H1 (cell line): ENCODE measurements at regions not wholly inside any gene's neighbourhood (a gene's known extent, or its start where the extent isn't known, plus 50 kb on each side); places are given as distances from the start of the nearest gene placed in this dataset.

Source experiments
- BACH1 ChIP-seq: IDR thresholded peaks from 2 replicates; pipeline ENCODE4 v1.6.1; 2012; ENCODE audit warnings: low read length, improper control_type of control experiment
- HDAC2 ChIP-seq, 2 experiments: fragments of 300-600 bp in 1 of 2; sonication (generic) in 1 of 2; IDR thresholded peaks; 2 replicates each; pipeline ENCODE4 v1.6.1; 2011 to 2012; ENCODE audit warnings: low read depth in 2 of 2, low read length in 2 of 2, mild to moderate bottlenecking in 2 of 2, moderate library complexity in 2 of 2, borderline replicate concordance in 1 of 2, inconsistent platforms in 1 of 2
- HDAC6 ChIP-seq: IDR thresholded peaks from one replicate; pipeline ENCODE4 v1.7.1; 2012; ENCODE audit warnings: low read depth, mild to moderate bottlenecking, inconsistent platforms, low read length, moderate library complexity
- JUN ChIP-seq: IDR thresholded peaks from 2 replicates; pipeline ENCODE4 v1.6.1; 2011; ENCODE audit warnings: low read depth, mild to moderate bottlenecking, improper control_type of control experiment, low read length
- KDM1A ChIP-seq: fragments of 200-600, 300-600 bp; sonication (generic); IDR thresholded peaks from 2 replicates; pipeline ENCODE4 v1.7.1; 2016; ENCODE audit warnings: mild to moderate bottlenecking, low read length, borderline replicate concordance
- MAFK ChIP-seq: IDR thresholded peaks from 2 replicates; pipeline ENCODE4 v1.6.1; 2012; ENCODE audit warnings: low read depth, mild to moderate bottlenecking, improper control_type of control experiment, low read length
- SAP30 ChIP-seq: fragments of 300-600 bp; sonication (generic); IDR thresholded peaks from 2 replicates; pipeline ENCODE4 v1.7.1; 2012; ENCODE audit warnings: low read length, moderate library complexity, mild to moderate bottlenecking, inconsistent platforms; ENCODE audit not compliant: insufficient read depth, insufficient replicate concordance
- ZNF274 ChIP-seq: IDR thresholded peaks from 2 replicates; pipeline ENCODE4 v1.7.0; 2012; ENCODE audit warnings: low read length, borderline replicate concordance; ENCODE audit errors: extremely low read depth
- TF ChIP-seq, protein P1 (sequence below): fragments of 300-600 bp; sonication (generic); IDR thresholded peaks from 2 replicates; pipeline ENCODE4 v1.7.1; 2012; ENCODE audit warnings: low read length, moderate library complexity, mild to moderate bottlenecking, inconsistent platforms; ENCODE audit not compliant: insufficient replicate concordance
- TF ChIP-seq, protein P2 (sequence below): IDR thresholded peaks from 2 replicates; pipeline ENCODE4 v1.6.1; 2012; ENCODE audit warnings: low read length, inconsistent platforms

DNA sequence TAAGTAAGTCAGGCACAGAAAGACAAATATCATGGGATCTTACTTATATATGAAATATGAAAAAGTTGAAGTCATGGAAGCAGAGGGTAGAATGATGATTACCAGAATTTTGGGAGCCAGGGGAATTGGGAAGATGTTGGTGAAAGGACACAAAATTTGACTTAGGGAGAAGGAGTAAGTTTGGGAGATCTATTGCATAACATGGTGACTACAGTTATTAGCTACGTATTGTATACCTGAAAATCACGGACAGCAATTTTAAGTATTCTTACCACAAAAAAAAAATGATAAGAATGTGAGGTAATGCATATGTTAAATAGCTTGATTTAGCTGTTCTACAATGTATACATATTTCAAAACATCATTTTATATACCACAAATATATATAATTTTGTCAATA lies 94.2 kb upstream of the COL5A2 start (continued):
- TF ChIP-seq, protein P1, sequence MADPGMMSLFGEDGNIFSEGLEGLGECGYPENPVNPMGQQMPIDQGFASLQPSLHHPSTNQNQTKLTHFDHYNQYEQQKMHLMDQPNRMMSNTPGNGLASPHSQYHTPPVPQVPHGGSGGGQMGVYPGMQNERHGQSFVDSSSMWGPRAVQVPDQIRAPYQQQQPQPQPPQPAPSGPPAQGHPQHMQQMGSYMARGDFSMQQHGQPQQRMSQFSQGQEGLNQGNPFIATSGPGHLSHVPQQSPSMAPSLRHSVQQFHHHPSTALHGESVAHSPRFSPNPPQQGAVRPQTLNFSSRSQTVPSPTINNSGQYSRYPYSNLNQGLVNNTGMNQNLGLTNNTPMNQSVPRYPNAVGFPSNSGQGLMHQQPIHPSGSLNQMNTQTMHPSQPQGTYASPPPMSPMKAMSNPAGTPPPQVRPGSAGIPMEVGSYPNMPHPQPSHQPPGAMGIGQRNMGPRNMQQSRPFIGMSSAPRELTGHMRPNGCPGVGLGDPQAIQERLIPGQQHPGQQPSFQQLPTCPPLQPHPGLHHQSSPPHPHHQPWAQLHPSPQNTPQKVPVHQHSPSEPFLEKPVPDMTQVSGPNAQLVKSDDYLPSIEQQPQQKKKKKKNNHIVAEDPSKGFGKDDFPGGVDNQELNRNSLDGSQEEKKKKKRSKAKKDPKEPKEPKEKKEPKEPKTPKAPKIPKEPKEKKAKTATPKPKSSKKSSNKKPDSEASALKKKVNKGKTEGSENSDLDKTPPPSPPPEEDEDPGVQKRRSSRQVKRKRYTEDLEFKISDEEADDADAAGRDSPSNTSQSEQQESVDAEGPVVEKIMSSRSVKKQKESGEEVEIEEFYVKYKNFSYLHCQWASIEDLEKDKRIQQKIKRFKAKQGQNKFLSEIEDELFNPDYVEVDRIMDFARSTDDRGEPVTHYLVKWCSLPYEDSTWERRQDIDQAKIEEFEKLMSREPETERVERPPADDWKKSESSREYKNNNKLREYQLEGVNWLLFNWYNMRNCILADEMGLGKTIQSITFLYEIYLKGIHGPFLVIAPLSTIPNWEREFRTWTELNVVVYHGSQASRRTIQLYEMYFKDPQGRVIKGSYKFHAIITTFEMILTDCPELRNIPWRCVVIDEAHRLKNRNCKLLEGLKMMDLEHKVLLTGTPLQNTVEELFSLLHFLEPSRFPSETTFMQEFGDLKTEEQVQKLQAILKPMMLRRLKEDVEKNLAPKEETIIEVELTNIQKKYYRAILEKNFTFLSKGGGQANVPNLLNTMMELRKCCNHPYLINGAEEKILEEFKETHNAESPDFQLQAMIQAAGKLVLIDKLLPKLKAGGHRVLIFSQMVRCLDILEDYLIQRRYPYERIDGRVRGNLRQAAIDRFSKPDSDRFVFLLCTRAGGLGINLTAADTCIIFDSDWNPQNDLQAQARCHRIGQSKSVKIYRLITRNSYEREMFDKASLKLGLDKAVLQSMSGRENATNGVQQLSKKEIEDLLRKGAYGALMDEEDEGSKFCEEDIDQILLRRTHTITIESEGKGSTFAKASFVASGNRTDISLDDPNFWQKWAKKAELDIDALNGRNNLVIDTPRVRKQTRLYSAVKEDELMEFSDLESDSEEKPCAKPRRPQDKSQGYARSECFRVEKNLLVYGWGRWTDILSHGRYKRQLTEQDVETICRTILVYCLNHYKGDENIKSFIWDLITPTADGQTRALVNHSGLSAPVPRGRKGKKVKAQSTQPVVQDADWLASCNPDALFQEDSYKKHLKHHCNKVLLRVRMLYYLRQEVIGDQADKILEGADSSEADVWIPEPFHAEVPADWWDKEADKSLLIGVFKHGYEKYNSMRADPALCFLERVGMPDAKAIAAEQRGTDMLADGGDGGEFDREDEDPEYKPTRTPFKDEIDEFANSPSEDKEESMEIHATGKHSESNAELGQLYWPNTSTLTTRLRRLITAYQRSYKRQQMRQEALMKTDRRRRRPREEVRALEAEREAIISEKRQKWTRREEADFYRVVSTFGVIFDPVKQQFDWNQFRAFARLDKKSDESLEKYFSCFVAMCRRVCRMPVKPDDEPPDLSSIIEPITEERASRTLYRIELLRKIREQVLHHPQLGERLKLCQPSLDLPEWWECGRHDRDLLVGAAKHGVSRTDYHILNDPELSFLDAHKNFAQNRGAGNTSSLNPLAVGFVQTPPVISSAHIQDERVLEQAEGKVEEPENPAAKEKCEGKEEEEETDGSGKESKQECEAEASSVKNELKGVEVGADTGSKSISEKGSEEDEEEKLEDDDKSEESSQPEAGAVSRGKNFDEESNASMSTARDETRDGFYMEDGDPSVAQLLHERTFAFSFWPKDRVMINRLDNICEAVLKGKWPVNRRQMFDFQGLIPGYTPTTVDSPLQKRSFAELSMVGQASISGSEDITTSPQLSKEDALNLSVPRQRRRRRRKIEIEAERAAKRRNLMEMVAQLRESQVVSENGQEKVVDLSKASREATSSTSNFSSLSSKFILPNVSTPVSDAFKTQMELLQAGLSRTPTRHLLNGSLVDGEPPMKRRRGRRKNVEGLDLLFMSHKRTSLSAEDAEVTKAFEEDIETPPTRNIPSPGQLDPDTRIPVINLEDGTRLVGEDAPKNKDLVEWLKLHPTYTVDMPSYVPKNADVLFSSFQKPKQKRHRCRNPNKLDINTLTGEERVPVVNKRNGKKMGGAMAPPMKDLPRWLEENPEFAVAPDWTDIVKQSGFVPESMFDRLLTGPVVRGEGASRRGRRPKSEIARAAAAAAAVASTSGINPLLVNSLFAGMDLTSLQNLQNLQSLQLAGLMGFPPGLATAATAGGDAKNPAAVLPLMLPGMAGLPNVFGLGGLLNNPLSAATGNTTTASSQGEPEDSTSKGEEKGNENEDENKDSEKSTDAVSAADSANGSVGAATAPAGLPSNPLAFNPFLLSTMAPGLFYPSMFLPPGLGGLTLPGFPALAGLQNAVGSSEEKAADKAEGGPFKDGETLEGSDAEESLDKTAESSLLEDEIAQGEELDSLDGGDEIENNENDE = no peak
- no peak for TF ChIP-seq HDAC2 (IDR thresholded peaks at IDR 0.05; ENCODE audit: borderline replicate concordance in 1 of 2, low read depth in 2 of 2, low read length in 2 of 2)
- no peak for TF ChIP-seq MAFK
- no peak for TF ChIP-seq ZNF274
- no peak for TF ChIP-seq JUN
- TF ChIP-seq HDAC6 = no peak
- TF ChIP-seq, protein P2, sequence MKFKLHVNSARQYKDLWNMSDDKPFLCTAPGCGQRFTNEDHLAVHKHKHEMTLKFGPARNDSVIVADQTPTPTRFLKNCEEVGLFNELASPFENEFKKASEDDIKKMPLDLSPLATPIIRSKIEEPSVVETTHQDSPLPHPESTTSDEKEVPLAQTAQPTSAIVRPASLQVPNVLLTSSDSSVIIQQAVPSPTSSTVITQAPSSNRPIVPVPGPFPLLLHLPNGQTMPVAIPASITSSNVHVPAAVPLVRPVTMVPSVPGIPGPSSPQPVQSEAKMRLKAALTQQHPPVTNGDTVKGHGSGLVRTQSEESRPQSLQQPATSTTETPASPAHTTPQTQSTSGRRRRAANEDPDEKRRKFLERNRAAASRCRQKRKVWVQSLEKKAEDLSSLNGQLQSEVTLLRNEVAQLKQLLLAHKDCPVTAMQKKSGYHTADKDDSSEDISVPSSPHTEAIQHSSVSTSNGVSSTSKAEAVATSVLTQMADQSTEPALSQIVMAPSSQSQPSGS = no peak
- no peak for TF ChIP-seq BACH1
- no peak for TF ChIP-seq SAP30
- TF ChIP-seq KDM1A = no peak
